ENCODE measurements at regions not wholly inside any gene's neighbourhood (a gene's known extent, or its start where the extent isn't known, plus 50 kb on each side); places are given as distances from the start of the nearest gene placed in this dataset.

DNA sequence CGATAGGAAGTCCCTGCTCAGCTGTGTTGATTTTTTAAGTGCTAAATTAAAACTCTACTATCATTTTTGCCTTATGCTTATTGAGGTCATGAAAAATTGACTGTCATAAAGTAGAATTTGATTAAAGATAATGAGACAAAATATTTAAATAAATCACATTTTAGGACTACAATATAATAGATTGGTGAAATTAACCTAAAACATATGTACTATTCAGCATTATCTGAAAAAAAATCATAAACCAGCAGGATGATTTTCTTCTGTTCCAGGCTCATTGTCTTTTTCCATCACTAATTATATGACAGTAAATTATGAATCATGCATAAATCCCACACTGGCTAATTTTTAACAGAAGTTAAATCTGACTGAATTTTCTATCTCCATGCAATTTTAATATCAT, 373.6 kb upstream of the NRSN1 start:
- intact Hi-C loops (cut with DNase I), result no loop called here
- Histone ChIP-seq H3K27ac (no peak overlapping the region), H3K9me3 (no peaks in the 10 kb centered on the region), H3K27me3 (no peaks in the 10 kb centered on the region), H3K4me3 (no peak overlapping the region), H3K36me3 (no peaks in the 10 kb centered on the region), H3K4me1 (no peaks in the 10 kb centered on the region)
- no peak for DNase-seq
- ATAC-seq, result no peak
- TF ChIP-seq, protein P1, sequence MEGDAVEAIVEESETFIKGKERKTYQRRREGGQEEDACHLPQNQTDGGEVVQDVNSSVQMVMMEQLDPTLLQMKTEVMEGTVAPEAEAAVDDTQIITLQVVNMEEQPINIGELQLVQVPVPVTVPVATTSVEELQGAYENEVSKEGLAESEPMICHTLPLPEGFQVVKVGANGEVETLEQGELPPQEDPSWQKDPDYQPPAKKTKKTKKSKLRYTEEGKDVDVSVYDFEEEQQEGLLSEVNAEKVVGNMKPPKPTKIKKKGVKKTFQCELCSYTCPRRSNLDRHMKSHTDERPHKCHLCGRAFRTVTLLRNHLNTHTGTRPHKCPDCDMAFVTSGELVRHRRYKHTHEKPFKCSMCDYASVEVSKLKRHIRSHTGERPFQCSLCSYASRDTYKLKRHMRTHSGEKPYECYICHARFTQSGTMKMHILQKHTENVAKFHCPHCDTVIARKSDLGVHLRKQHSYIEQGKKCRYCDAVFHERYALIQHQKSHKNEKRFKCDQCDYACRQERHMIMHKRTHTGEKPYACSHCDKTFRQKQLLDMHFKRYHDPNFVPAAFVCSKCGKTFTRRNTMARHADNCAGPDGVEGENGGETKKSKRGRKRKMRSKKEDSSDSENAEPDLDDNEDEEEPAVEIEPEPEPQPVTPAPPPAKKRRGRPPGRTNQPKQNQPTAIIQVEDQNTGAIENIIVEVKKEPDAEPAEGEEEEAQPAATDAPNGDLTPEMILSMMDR (IDR thresholded peaks at IDR 0.05), result no peak
- no peak for TF ChIP-seq POLR2A (IDR thresholded peaks at IDR 0.05)
- WGBS (ENCODE audit: insufficient coverage, low coverage, low lambda C conversion rate, missing lambda C conversion rate), result 59% methylated on average over 1 of the region's 1 CpG

DNA sequence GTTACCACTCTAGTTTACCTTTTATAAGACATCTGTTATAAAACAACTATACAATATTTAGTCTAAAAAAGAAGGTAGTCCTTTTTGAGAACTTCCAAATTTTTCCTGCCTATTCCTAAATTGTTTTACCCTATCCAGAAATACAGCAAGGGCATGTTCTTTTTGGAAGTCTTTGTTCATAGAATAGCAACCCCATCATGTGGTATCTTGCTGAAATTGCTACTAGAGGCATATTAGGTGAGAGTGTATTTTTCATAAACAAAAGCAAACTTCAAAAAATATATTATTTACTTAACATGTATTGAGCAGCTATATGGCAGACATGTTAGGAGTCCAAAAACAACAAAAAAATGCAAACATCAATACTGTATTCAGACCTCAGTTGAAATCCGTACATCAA, 371.8 kb upstream of the NRSN1 start:
- no peak overlapping the region for H3K27ac ChIP-seq
- H3K4me3 ChIP-seq, result no peak overlapping the region
- no peaks in the 10 kb centered on the region for H3K36me3 ChIP-seq
- no peaks in the 10 kb centered on the region for H3K27me3 ChIP-seq
- H3K4me1 ChIP-seq, result no peaks in the 10 kb centered on the region
- TF ChIP-seq, protein P1 (IDR thresholded peaks at IDR 0.05), result no peak
- no peak for DNase-seq
- H3K9me3 ChIP-seq, result no peaks in the 10 kb centered on the region
- 75% methylated on average over 1 of the region's 1 CpG for WGBS (ENCODE audit: insufficient coverage, low coverage, low lambda C conversion rate, missing lambda C conversion rate)
- ATAC-seq, result no peak
- intact Hi-C loops (cut with DNase I), result no loop called here

DNA sequence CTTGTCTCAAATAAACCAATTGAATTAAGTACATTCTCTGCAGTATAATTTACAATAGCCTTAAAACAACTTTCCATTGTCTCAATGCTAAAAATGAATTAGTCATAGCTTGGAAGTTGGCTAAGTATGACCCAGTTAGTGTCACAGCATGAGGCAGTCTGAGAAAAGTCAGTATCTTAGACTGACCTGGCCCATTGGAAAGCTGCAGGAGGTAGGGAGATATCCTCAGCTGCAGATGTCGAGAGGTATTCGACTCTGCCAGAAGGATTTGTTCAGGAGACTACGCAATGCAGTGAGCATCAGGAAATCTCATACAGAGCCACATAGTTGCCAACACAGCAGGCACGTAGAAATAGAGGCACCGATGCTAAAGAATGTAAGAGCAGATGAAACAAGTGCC, 350.9 kb upstream of the NRSN1 start:
- TF ChIP-seq, protein P1 (IDR thresholded peaks at IDR 0.05), result no peak
- no peak for TF ChIP-seq POLR2A (IDR thresholded peaks at IDR 0.05)

DNA sequence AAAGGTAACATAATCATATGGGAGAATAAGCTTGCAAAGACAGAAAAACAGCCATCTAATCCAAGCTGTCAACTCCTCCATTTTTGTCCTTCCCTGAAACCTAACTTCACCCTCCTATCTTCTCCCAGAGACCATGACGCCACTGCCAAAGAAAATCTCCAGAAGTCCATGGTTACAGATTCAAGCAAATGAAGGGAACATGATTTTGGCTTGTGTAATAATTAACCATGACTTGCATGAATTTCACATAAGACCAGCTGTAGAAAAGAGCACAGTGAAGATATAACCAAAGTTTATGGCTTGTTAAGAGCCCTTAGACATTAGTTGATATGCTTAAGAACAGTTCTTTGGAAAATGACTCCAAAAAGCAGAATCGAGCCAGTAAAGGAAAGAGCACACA, 342.1 kb upstream of the NRSN1 start:
- intact Hi-C loops (cut with DNase I), result no loop called here
- H3K9me3 ChIP-seq, result no peaks in the 10 kb centered on the region
- WGBS (ENCODE audit: insufficient coverage, low coverage, low lambda C conversion rate, missing lambda C conversion rate), result 32% methylated on average over 2 of the region's 2 CpGs
- H3K4me1 ChIP-seq, result no peaks in the 10 kb centered on the region
- TF ChIP-seq POLR2A (IDR thresholded peaks at IDR 0.05), result no peak
- TF ChIP-seq, protein P1 (IDR thresholded peaks at IDR 0.05), result no peak
- no peak overlapping the region for H3K27ac ChIP-seq
- DNase-seq (no peak), ATAC-seq (no peak)
- H3K4me3 ChIP-seq, result no peak overlapping the region
- H3K36me3 ChIP-seq, result no peaks in the 10 kb centered on the region
- no peaks in the 10 kb centered on the region for H3K27me3 ChIP-seq

More for the DNA sequence above, 350.9 kb upstream of the NRSN1 start:
- Histone ChIP-seq H3K27ac (no peak overlapping the region), H3K27me3 (no peaks in the 10 kb centered on the region), H3K4me1 (no peaks in the 10 kb centered on the region), H3K4me3 (no peak overlapping the region), H3K9me3 (no peaks in the 10 kb centered on the region), H3K36me3 (no peaks in the 10 kb centered on the region)
- WGBS (ENCODE audit: insufficient coverage, low coverage, low lambda C conversion rate, missing lambda C conversion rate), result 61% methylated on average over 5 of the region's 5 CpGs
- DNase-seq, result no peak
- ATAC-seq, result no peak
- intact Hi-C loops (cut with DNase I), result no loop called here

DNA sequence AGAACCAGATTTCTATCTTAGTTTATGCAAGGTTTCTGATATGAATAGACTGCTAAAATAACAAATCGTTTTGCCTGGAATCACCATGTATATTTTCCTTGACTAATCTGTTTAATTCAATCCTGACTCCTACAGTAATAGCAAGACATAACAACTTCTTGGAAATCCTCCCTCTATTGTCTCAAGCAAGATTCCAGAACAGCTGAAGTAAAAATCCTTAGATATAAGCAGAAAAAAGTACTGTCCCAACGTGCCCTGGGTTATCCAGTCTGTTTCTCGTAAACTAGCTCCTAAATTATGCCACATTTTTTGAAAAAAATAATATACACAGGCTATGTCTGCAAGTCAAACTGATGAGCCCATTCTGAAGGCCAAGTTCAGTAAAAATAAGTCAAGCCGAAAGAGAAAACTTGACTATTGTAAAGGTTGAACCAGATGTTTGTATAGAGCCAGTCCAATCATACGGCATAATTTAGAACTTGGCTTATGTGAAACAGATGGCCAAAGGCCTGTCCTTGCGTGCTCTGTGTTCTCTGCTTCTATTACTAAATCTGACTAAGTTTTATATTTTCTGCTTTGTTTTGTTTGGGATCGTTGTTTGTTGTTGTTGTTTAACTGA, 341.6 kb upstream of the NRSN1 start:
- Histone ChIP-seq H3K9me3 (no peaks in the 10 kb centered on the region), H3K4me1 (no peaks in the 10 kb centered on the region), H3K27ac (no peak overlapping the region), H3K36me3 (no peaks in the 10 kb centered on the region), H3K4me3 (no peak overlapping the region), H3K27me3 (no peaks in the 10 kb centered on the region)
- TF ChIP-seq, protein P1 (IDR thresholded peaks at IDR 0.05), result no peak
- no peak for TF ChIP-seq POLR2A (IDR thresholded peaks at IDR 0.05)
- ATAC-seq, result no peak
- WGBS (ENCODE audit: insufficient coverage, low coverage, low lambda C conversion rate, missing lambda C conversion rate), result 47% methylated on average over 7 of the region's 7 CpGs
- DNase-seq, result no peak
- intact Hi-C loops (cut with DNase I), result no loop called here

Data from right lobe of liver (tissue), 6 donors.